ENCODE measurements at regions not wholly inside any gene's neighbourhood (a gene's known extent, or its start where the extent isn't known, plus 50 kb on each side); places are given as distances from the start of the nearest gene placed in this dataset.

DNA sequence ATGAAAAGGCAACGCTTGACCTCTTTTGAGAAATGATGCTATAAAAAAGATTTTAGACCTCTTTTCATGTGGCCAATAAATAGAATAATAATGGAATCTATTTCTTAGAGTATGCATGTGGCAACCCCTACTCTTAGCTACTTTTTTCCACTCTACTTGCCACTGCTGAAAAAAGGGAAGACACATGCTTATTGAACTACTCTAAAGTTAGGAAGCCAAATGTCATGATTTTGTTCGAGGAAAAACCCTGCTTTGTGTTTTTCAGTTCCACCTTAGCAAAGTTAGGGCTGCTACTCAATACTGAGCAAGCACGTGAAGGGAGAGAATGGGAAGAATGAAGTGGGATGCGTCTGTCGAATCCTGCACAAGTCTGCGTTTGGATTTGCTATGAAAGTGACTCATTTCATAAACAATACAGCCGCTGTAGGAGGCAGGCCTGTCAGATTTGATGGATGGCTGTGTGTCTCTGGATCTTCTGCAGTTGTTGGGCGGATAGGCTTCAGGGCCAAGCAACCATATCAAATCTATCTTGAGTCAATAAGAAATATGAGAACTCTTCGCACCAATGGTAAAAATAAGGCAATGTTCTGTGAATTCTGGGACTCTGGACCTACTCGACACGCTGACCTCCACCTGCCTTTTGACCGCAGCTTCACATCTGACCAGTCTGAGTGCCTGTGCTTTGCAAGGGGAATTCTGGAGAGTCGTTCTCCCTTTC lies 333.6 kb downstream of the PIK3R1 start:
- DNase-seq (ENCODE audit: low spot score) = no peak
- Mint-ChIP-seq H3K27me3 (ENCODE audit: unreplicated experiment) (no peaks in the 10 kb centered on the region), H3K4me3 (ENCODE audit: unreplicated experiment) (no peak overlapping the region), H3K36me3 (ENCODE audit: low read depth, unreplicated experiment) (no peaks in the 10 kb centered on the region), H3K9me3 (ENCODE audit: unreplicated experiment) (no peaks in the 10 kb centered on the region), H3K4me1 (ENCODE audit: unreplicated experiment) (peaks cover 3% of the 10 kb centered on the region), H3K27ac (ENCODE audit: unreplicated experiment) (no peak overlapping the region)
- TF ChIP-seq, protein P1, sequence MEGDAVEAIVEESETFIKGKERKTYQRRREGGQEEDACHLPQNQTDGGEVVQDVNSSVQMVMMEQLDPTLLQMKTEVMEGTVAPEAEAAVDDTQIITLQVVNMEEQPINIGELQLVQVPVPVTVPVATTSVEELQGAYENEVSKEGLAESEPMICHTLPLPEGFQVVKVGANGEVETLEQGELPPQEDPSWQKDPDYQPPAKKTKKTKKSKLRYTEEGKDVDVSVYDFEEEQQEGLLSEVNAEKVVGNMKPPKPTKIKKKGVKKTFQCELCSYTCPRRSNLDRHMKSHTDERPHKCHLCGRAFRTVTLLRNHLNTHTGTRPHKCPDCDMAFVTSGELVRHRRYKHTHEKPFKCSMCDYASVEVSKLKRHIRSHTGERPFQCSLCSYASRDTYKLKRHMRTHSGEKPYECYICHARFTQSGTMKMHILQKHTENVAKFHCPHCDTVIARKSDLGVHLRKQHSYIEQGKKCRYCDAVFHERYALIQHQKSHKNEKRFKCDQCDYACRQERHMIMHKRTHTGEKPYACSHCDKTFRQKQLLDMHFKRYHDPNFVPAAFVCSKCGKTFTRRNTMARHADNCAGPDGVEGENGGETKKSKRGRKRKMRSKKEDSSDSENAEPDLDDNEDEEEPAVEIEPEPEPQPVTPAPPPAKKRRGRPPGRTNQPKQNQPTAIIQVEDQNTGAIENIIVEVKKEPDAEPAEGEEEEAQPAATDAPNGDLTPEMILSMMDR (IDR thresholded peaks at IDR 0.05; ENCODE audit: unreplicated experiment) = no peak

DNA sequence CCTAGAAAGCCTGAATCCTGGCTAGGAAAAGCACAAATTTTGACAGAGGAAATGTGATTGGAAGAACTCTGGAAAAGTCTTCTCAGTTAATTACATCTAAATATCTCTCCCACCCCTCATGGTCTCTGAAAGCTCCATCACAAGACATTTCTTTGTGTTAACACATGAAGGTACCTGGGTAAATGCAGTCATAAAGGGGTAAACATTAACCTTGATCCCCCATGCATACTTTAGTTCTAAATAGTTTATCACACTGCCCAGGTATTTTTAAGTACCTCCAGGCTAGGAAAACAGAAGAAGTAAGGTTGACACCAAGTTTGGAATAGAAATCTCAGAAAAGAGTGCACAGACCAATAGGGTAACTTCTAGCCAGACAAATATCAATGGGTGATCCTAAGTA lies 334.5 kb downstream of the PIK3R1 start:
- H3K36me3 Mint-ChIP-seq (ENCODE audit: low read depth, unreplicated experiment) = no peaks in the 10 kb centered on the region
- H3K27ac Mint-ChIP-seq (ENCODE audit: unreplicated experiment) = no peak overlapping the region
- no peaks in the 10 kb centered on the region for H3K9me3 Mint-ChIP-seq (ENCODE audit: unreplicated experiment)
- peaks cover 3% of the 10 kb centered on the region for H3K4me1 Mint-ChIP-seq (ENCODE audit: unreplicated experiment)
- H3K27me3 Mint-ChIP-seq (ENCODE audit: unreplicated experiment) = no peaks in the 10 kb centered on the region
- no peak for DNase-seq (ENCODE audit: low spot score)
- no peak overlapping the region for H3K4me3 Mint-ChIP-seq (ENCODE audit: unreplicated experiment)
- TF ChIP-seq, protein P1 (IDR thresholded peaks at IDR 0.05; ENCODE audit: unreplicated experiment) = no peak

DNA sequence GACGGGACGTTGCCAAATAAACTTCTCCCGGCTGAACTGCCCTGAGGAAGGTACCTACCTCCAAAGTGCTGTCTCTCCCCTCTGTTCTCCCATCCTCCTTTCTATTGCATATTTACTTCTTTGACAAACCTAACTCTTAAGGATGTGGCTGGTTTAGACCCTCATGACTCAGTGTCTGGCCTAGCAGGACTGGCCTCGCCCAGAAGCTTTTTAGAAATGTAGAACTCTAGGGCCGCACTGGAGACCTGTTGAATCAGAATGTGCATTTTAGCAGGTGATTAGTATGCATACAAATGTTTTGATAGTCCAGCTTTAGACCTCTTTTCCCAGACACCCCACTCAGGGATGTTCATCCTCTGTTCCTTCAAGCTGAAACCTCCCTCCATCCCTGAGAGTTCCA lies 335.9 kb downstream of the PIK3R1 start:
- H3K4me1 Mint-ChIP-seq (ENCODE audit: unreplicated experiment) = no peaks in the 10 kb centered on the region
- no peaks in the 10 kb centered on the region for H3K9me3 Mint-ChIP-seq (ENCODE audit: unreplicated experiment)
- TF ChIP-seq, protein P1 (IDR thresholded peaks at IDR 0.05; ENCODE audit: unreplicated experiment) = no peak
- H3K27ac Mint-ChIP-seq (ENCODE audit: unreplicated experiment) = no peak overlapping the region
- H3K36me3 Mint-ChIP-seq (ENCODE audit: low read depth, unreplicated experiment) = no peaks in the 10 kb centered on the region
- no peak for DNase-seq (ENCODE audit: low spot score)
- H3K27me3 Mint-ChIP-seq (ENCODE audit: unreplicated experiment) = no peaks in the 10 kb centered on the region
- H3K4me3 Mint-ChIP-seq (ENCODE audit: unreplicated experiment) = no peak overlapping the region

DNA sequence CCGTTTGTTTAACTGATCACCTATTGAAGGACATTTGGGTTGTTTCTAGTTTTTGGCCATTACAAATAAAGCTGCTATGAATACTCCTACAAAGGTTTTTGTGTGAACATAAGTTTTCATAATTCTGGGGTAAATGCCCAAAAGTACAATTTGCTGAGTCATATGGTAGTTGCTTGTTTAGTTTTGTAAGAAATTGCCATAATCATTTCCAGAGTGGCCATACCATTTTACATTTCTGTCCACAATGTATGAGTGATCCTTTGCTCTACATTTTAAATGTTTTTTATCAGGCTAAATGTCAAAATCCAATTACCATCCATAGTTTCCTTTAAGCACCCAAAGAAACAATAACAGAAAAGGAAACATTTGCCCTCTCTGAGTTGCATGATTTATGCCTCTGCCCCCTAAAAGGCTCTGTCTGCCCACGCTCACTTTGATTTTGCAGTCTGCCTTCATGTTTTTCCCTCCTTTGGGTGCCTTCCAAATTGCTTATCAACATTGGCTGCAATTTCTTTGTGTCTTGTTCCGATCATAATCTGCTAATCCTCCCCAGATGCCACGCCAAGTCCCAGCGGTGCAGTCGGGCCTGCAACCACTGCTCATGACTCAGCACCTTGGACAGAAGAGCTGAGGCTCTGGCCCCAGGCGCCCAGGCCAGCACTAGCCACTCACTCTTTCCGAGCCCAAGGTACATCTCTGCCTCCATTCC lies 339.2 kb downstream of the PIK3R1 start:
- H3K4me1 Mint-ChIP-seq (ENCODE audit: unreplicated experiment) = no peaks in the 10 kb centered on the region
- no peak overlapping the region for H3K27ac Mint-ChIP-seq (ENCODE audit: unreplicated experiment)
- no peaks in the 10 kb centered on the region for H3K27me3 Mint-ChIP-seq (ENCODE audit: unreplicated experiment)
- TF ChIP-seq, protein P1 (IDR thresholded peaks at IDR 0.05; ENCODE audit: unreplicated experiment) = no peak
- H3K9me3 Mint-ChIP-seq (ENCODE audit: unreplicated experiment) = no peaks in the 10 kb centered on the region
- no peaks in the 10 kb centered on the region for H3K36me3 Mint-ChIP-seq (ENCODE audit: low read depth, unreplicated experiment)
- H3K4me3 Mint-ChIP-seq (ENCODE audit: unreplicated experiment) = no peak overlapping the region
- DNase-seq (ENCODE audit: low spot score) = no peak
